ENCODE measurements at regions not wholly inside any gene's neighbourhood (a gene's known extent, or its start where the extent isn't known, plus 50 kb on each side); places are given as distances from the start of the nearest gene placed in this dataset.

DNA sequence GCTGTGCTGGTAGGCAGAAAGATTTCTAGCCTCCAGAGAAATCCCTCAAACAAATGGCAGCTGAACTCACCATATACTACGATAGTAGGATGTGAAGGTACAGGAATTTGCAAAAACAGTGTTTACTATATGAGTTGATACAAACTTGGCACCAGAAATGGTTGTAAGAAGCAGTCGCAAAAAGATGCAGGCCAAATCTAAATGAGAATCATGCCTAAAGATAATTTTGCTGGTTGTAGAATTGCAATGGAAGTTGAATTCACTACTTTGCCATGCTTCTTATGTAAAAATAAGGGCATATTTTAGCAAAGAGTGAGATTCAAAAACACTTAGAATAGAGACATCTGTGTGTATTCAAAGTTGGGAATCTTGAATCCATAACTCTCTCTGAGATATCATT, 924.7 kb downstream of the SUCLG1 start:
- no peaks in the 10 kb centered on the region for H3K36me3 ChIP-seq (ENCODE audit: insufficient read depth, insufficient read length, low read length)
- H3K4me3 ChIP-seq (ENCODE audit: insufficient read length, low read depth): no peak overlapping the region
- no peaks in the 10 kb centered on the region for H3K9me3 ChIP-seq (ENCODE audit: insufficient read depth, low read length)
- no peak overlapping the region for H3K9ac ChIP-seq (ENCODE audit: insufficient read length, low read depth)
- no peak for DNase-seq (ENCODE audit: low read depth, low spot score)
- H3K4me1 ChIP-seq (ENCODE audit: insufficient read depth, insufficient read length): no peaks in the 10 kb centered on the region
- no peak for TF ChIP-seq SUZ12 (IDR thresholded peaks at IDR 0.05; ENCODE audit: extremely low read depth, insufficient read depth, insufficient read length)
- TF ChIP-seq ZNF274 (IDR thresholded peaks at IDR 0.05; ENCODE audit: low read depth, low read length): no peak
- no peak for TF ChIP-seq YY1 (IDR thresholded peaks at IDR 0.05; ENCODE audit: insufficient read depth, insufficient read length)
- no peaks in the 10 kb centered on the region for H3K27me3 ChIP-seq (ENCODE audit: insufficient read depth, insufficient read length)

DNA sequence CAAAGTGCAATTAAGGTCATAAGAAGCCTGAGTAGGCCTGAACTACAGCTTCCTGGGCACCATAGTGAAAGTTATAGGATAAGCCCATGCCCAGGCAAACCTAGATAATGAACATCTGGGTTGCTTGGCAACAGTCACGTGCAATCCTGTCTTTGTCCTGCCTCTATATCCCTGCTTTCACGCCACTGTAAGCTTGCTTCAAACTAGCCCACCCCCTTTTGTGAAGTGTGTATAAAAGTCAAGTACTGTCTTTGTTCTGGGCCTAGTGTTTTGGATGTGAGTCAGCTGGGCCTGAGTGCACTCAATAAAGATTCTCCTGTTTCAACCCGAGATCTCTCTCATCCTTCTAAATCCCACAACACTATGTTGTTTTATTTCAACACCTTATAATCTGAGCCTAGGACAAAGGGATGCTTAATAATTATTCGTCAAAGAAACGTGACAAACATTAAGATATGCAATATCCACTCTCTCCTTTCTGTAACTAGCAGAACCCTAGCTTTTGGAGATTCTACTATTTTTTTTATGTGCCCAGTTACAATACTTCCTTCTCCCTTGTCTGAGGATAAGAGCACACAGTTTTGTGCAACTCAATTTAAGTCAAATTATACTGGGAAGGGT, 927.8 kb downstream of the SUCLG1 start:
- no peak overlapping the region for H3K4me3 ChIP-seq (ENCODE audit: insufficient read length, low read depth)
- H3K9ac ChIP-seq (ENCODE audit: insufficient read length, low read depth): no peak overlapping the region
- H3K9me3 ChIP-seq (ENCODE audit: insufficient read depth, low read length): no peaks in the 10 kb centered on the region
- H3K27me3 ChIP-seq (ENCODE audit: insufficient read depth, insufficient read length): no peaks in the 10 kb centered on the region
- H3K4me1 ChIP-seq (ENCODE audit: insufficient read depth, insufficient read length): no peaks in the 10 kb centered on the region
- no peak for DNase-seq (ENCODE audit: low read depth, low spot score)
- H3K36me3 ChIP-seq (ENCODE audit: insufficient read depth, insufficient read length, low read length): no peaks in the 10 kb centered on the region
- TF ChIP-seq SUZ12 (IDR thresholded peaks at IDR 0.05; ENCODE audit: extremely low read depth, insufficient read depth, insufficient read length) (no peak), YY1 (IDR thresholded peaks at IDR 0.05; ENCODE audit: insufficient read depth, insufficient read length) (no peak), ZNF274 (IDR thresholded peaks at IDR 0.05; ENCODE audit: low read depth, low read length) (no peak)

DNA sequence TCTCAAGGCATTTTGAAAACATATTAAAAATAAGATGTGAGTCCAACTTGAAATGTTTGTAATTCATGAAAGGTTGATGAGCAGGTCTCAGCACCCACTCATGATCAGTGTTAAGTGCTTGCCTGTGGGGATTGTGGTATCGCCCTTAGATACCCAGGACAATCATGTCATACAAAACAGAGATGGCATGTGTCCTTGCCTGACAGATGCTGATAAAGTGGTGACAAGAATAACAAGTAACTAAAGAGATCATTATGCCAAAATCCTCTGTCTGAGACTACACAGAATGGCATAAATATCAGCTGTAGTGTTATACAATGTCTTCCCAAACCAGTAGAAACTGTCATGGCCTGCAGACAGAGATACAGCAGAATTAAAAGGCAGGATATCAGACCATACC, 930.3 kb downstream of the SUCLG1 start:
- TF ChIP-seq YY1 (IDR thresholded peaks at IDR 0.05; ENCODE audit: insufficient read depth, insufficient read length) (no peak), ZNF274 (IDR thresholded peaks at IDR 0.05; ENCODE audit: low read depth, low read length) (no peak)
- DNase-seq (ENCODE audit: low read depth, low spot score): no peak
- Histone ChIP-seq H3K4me1 (ENCODE audit: insufficient read depth, insufficient read length) (no peaks in the 10 kb centered on the region), H3K36me3 (ENCODE audit: insufficient read depth, insufficient read length, low read length) (no peaks in the 10 kb centered on the region), H3K4me3 (ENCODE audit: insufficient read length, low read depth) (no peak overlapping the region), H3K27me3 (ENCODE audit: insufficient read depth, insufficient read length) (no peaks in the 10 kb centered on the region), H3K9me3 (ENCODE audit: insufficient read depth, low read length) (no peaks in the 10 kb centered on the region), H3K9ac (ENCODE audit: insufficient read length, low read depth) (no peak overlapping the region)

DNA sequence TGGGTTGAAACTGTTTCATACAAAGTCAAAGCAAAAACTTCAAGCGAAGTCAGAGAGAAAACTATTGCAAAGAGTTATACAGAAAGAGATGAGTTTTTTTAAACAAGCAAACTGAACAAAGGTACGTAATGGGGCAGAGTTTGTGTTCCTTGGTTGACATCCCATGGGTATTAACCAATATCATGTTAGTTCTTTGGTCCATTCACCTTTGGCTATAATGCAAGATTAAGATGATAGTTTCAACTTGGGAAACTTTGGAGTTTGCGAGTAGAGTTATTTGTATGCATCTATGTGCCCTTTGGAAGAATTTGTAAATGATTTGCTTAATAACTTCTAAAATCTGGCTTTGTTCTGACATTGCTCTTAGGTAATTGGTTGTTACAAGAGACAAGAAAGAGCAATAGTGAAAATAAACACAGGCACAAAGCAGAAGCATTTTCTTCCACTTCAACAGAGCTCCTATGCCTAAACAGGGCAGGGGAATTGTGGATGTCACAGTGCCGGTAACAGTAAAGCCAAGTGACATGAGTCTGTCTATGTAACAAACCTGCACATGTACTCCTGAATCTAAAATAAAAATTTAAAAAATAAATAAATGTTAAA, 936.1 kb downstream of the SUCLG1 start:
- H3K36me3 ChIP-seq (ENCODE audit: insufficient read depth, insufficient read length, low read length): no peaks in the 10 kb centered on the region
- TF ChIP-seq YY1 (IDR thresholded peaks at IDR 0.05; ENCODE audit: insufficient read depth, insufficient read length) (no peak), ZNF274 (IDR thresholded peaks at IDR 0.05; ENCODE audit: low read depth, low read length) (no peak), SUZ12 (IDR thresholded peaks at IDR 0.05; ENCODE audit: extremely low read depth, insufficient read depth, insufficient read length) (no peak)
- H3K4me1 ChIP-seq (ENCODE audit: insufficient read depth, insufficient read length): no peaks in the 10 kb centered on the region
- H3K9me3 ChIP-seq (ENCODE audit: insufficient read depth, low read length): no peaks in the 10 kb centered on the region
- no peak overlapping the region for H3K4me3 ChIP-seq (ENCODE audit: insufficient read length, low read depth)
- no peak overlapping the region for H3K9ac ChIP-seq (ENCODE audit: insufficient read length, low read depth)
- H3K27me3 ChIP-seq (ENCODE audit: insufficient read depth, insufficient read length): no peaks in the 10 kb centered on the region
- no peak for DNase-seq (ENCODE audit: low read depth, low spot score)

DNA sequence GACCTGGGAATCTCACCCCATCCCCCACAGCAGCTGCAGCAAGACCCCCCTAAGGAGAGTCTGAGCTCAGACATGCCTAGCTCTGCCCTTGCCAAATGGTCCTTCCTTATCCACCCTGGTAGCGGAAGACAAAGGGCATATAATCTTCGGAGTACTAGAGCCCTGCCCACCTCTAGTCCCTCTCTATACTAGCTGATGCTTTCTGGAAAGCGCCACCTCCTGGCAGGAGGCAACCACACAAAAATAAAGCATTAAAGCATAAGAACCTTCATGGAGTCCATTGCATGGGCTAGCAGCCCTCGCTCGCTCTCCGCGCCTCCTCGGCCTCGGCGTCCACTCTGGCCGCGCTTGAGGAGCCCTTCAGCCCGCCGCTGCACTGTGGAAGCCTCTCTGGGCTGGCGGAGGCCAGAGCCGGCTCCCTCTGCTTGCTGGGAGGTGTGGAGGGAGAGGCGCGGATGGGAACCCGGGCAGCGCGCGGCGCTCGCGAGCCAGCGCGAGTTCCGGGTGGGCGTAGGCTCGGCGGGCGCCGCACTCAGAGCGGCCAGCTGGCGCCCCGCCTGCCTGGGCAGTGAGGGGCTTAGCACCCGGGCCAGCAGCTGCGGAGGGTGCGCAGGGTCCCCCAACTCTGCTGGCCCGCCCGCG, 941.2 kb downstream of the SUCLG1 start:
- Histone ChIP-seq H3K4me3 (ENCODE audit: insufficient read length, low read depth) (peak overlapping the region; percentile 15), H3K9me3 (ENCODE audit: insufficient read depth, low read length) (no peaks in the 10 kb centered on the region), H3K36me3 (ENCODE audit: insufficient read depth, insufficient read length, low read length) (no peaks in the 10 kb centered on the region), H3K9ac (ENCODE audit: insufficient read length, low read depth) (no peak overlapping the region), H3K27me3 (ENCODE audit: insufficient read depth, insufficient read length) (no peaks in the 10 kb centered on the region), H3K4me1 (ENCODE audit: insufficient read depth, insufficient read length) (no peaks in the 10 kb centered on the region)
- DNase-seq (ENCODE audit: low read depth, low spot score): no peak
- TF ChIP-seq ZNF274 (IDR thresholded peaks at IDR 0.05; ENCODE audit: low read depth, low read length) (no peak), SUZ12 (IDR thresholded peaks at IDR 0.05; ENCODE audit: extremely low read depth, insufficient read depth, insufficient read length) (no peak), YY1 (IDR thresholded peaks at IDR 0.05; ENCODE audit: insufficient read depth, insufficient read length) (no peak)

DNA sequence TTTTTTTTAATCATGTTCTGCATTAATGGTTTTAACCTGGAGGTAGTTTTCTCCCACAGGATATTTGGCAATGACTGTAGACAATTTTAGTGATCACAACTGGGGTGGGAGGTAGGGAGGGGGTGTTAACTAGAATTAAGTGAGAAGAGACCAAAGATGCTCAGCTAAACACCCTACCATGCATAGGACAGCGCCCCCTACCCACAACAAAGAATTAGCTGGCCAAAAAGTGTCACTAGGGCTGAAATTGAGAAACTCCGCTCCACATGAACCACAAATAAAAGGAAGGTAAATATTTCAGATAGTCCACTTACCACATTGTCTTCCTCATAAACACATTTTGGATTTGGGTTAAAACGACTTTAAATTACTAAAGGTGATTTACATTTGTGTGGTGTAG, 942.6 kb downstream of the SUCLG1 start:
- no peak for DNase-seq (ENCODE audit: low read depth, low spot score)
- no peak overlapping the region for H3K4me3 ChIP-seq (ENCODE audit: insufficient read length, low read depth)
- no peak overlapping the region for H3K9ac ChIP-seq (ENCODE audit: insufficient read length, low read depth)
- no peaks in the 10 kb centered on the region for H3K9me3 ChIP-seq (ENCODE audit: insufficient read depth, low read length)
- no peaks in the 10 kb centered on the region for H3K27me3 ChIP-seq (ENCODE audit: insufficient read depth, insufficient read length)
- no peak for TF ChIP-seq YY1 (IDR thresholded peaks at IDR 0.05; ENCODE audit: insufficient read depth, insufficient read length)
- TF ChIP-seq ZNF274 (IDR thresholded peaks at IDR 0.05; ENCODE audit: low read depth, low read length): no peak
- no peak for TF ChIP-seq SUZ12 (IDR thresholded peaks at IDR 0.05; ENCODE audit: extremely low read depth, insufficient read depth, insufficient read length)
- no peaks in the 10 kb centered on the region for H3K36me3 ChIP-seq (ENCODE audit: insufficient read depth, insufficient read length, low read length)
- no peaks in the 10 kb centered on the region for H3K4me1 ChIP-seq (ENCODE audit: insufficient read depth, insufficient read length)

DNA sequence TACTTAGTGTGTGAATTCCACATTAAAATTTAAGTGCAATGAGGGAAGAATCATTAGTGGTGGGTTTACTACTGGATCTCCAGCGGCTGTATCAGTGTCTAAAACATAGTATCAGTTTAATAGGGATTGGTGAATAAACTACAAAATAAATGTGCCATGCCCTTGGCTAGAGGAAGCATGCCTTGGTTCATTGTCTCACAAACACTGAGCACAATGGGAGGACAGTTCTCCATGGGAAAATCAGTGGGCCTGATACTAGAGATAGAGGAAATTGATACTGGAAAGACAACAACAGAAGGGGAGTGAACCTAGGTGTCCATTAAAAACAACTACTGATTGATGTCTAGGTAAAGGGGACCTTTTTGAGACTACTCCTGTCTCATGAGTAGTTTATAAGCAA, 971.6 kb downstream of the SUCLG1 start:
- no peak overlapping the region for H3K4me3 ChIP-seq (ENCODE audit: insufficient read length, low read depth)
- TF ChIP-seq YY1 (IDR thresholded peaks at IDR 0.05; ENCODE audit: insufficient read depth, insufficient read length) (no peak), SUZ12 (IDR thresholded peaks at IDR 0.05; ENCODE audit: extremely low read depth, insufficient read depth, insufficient read length) (no peak), ZNF274 (IDR thresholded peaks at IDR 0.05; ENCODE audit: low read depth, low read length) (no peak)
- no peaks in the 10 kb centered on the region for H3K36me3 ChIP-seq (ENCODE audit: insufficient read depth, insufficient read length, low read length)
- H3K4me1 ChIP-seq (ENCODE audit: insufficient read depth, insufficient read length): no peaks in the 10 kb centered on the region
- H3K9me3 ChIP-seq (ENCODE audit: insufficient read depth, low read length): no peaks in the 10 kb centered on the region
- H3K9ac ChIP-seq (ENCODE audit: insufficient read length, low read depth): no peak overlapping the region
- no peaks in the 10 kb centered on the region for H3K27me3 ChIP-seq (ENCODE audit: insufficient read depth, insufficient read length)
- DNase-seq (ENCODE audit: low read depth, low spot score): no peak

Measured in NT2/D1 (cell line).